GM21381 (cell line): ENCODE measurements at regions not wholly inside any gene's neighbourhood (a gene's known extent, or its start where the extent isn't known, plus 50 kb on each side); places are given as distances from the start of the nearest gene placed in this dataset.

Experiments
- ATAC-seq: cut with Tn5 transposase; IDR thresholded peaks from one replicate; pipeline ENCODE4 v1.9.1; 2021; ENCODE audit warnings: mild to moderate bottlenecking, moderate library complexity; ENCODE audit not compliant: unreplicated experiment

- no peak for ATAC-seq
These were observed 102.7 kb upstream of the PCDH15 start for GRCh38 chr10:54903745-54904144.

GRCh38 chr10:54900584-54900983 lies 99.6 kb upstream of the PCDH15 start:
- no peak for ATAC-seq

DNA sequence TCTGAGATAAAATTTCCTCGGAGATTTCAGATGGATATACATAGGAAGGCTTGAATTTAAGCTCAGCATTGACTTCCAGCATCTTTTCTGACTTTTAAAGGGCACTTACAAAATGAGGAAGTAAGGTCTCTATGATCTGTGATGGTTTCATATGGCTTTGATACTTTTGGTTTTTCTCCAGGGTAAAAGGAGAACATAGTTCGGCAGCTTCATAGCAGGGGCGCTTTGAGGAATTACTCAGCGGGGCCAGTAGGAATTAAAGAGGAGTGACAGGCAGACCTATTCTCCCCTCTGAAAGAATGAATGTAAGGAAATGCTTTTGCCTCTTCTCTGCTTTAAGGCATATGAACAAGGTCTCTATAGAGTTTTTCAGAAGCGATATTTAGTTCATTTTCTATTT lies 80.0 kb upstream of the PCDH15 start:
- ATAC-seq, result no peak

DNA sequence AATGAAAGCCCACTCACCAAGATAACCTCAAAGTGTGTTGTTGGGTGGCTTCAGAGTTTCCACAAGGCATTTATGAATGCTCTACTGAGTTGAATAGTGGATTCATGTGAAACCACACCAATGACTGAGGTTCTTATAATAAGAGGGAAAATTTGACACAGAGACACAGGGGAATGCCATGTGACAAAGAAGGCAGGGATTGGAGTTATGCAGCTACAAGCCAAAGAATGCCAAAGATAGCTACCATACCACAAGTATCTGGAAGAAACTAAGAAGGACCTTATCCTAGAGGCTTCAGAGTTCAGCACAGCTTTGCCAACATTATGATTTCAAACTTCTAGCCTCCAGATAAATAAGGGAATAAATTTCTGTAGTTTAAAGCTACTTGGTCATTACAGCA lies 68.0 kb upstream of the PCDH15 start:
- ATAC-seq, result no peak

GRCh38 chr10:54866666-54867065 lies 65.6 kb upstream of the PCDH15 start:
- no peak for ATAC-seq

DNA sequence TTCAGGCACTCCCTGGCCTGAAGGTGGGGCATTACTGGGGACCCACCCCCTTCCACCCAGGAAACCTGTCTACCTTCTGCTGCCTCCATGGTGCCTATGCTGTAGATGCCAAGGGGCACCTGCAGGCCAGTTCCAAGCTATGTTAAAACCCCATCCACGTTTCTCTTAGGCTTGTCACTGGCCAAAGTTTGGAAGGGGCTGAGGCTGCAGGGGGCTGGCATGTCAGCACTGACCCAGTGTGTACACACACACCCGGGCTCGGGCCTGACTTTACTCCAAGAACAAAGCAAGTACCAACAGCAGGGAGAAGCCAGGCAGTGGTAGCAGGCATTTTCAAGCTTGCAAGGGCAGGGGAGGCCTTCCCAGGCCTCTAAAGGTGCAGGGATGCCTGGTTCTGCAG lies 53.8 kb upstream of the PCDH15 start:
- ATAC-seq, result no peak

DNA sequence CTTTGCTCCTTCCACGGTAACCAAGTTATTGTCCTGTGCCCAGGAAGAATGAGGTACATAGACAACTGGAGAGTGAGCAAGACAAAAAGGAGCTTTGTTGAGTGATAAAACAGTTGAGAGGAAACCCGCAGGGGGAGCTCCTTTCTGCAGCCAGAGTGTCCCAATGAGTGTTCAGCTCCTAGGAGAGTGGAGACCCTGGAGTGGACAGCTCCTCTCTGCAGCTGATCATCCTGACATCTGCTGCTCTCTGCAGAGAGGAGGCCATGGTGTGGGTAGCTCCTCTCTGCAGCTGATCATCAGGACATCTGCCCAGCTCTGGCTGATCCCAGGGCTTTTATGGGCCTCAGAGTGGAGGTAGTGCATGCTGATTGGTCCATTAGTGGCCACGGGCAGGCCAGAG lies 53.4 kb upstream of the PCDH15 start:
- no peak for ATAC-seq

GRCh38 chr10:54853883-54854282 lies 52.9 kb upstream of the PCDH15 start:
- ATAC-seq, result no peak
